GM21723 (cell line): ENCODE measurements at regions not wholly inside any gene's neighbourhood (a gene's known extent, or its start where the extent isn't known, plus 50 kb on each side); places are given as distances from the start of the nearest gene placed in this dataset.

Experiments
- ATAC-seq: cut with Tn5 transposase; IDR thresholded peaks from one replicate; pipeline ENCODE4 v1.9.1; 2021; ENCODE audit warnings: mild to moderate bottlenecking, moderate library complexity; ENCODE audit not compliant: unreplicated experiment

GRCh38 chr12:98453492-98453891 lies 61.9 kb upstream of the TMPO start:
- no peak for ATAC-seq

DNA sequence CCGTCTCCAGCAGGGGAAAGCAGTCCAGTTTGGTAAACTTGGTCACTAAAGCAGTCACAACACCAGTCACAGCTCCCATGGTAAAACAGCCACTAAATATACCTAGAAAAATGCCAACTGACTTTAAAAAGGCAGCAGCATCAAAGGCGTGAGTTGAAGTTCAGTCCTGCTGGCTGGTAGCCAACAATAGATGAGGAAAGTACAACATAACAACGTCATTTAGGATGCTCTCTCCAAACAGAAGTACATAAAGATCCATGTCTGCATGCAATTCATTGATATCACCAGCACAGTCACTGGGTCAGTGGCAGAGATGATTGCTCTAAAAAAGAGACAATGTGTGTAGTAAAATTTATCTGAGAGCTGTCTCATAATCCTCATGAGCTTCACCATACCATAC lies 59.3 kb upstream of the TMPO start:
- no peak for ATAC-seq

DNA sequence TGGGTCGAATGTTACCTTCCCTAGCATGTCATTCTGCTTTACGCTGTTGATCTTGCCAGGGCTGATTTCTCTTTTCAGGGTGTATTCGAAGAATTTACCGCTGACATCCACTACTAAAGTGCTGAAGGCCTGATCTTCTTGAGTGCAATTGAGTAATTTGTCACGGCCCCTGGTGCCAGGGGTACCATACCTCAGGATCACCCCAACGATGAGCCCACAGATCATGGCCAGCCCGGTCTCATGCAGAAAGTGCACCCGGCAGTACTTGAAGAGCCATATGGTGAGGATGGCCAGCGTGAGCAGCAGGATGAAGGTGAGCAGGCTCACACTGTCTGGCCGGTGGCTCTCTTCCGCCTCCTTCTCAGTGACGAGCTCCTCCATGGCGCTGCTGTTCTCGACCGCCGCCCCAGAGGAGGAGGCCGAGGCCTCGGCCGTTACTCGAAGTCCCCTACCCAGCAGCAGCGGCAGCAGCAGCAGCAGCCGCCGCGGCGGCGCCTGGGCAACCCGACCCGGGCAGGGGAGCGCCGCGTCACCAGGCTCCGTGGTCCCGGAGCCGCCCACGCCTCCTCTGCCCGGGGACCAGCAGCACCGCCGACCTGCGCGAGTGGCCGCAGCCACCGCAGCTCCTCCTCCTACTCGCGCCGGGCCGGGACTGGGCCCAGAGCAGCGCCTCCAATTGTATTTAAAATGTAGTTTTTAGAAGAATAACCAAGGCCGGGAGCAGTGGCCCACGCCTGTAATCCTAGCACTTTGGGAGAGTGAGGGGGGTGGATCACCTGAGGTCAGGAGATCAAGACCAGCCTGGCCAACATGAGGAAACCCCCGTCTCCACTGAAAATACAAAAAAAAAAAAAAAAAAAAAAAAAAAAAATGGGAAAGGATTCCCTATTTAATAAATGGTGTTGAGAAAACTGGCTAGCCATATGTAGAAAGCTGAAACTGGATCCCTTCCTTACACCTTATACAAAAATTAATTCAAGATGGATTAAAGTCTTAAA lies 58.5 kb upstream of the TMPO start:
- no peak for ATAC-seq

DNA sequence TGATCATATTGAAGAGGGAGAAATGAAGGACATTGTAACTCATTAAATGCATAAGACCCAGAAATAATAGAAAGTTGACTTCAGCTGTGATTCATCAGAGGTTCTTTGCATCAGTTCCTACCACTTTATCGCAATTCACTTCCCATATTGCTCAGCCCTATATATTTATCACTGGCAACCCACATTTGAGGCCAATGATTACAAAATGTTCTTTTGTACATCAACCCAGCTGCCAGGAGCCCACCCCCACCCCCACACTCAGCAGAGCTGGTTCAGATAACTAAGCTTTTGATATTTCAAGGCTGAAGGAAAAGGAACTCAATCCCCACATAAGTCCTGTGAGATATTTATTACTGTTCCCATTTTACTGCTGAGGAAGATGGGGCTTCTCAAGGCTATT lies 51.2 kb upstream of the TMPO start:
- ATAC-seq: no peak

DNA sequence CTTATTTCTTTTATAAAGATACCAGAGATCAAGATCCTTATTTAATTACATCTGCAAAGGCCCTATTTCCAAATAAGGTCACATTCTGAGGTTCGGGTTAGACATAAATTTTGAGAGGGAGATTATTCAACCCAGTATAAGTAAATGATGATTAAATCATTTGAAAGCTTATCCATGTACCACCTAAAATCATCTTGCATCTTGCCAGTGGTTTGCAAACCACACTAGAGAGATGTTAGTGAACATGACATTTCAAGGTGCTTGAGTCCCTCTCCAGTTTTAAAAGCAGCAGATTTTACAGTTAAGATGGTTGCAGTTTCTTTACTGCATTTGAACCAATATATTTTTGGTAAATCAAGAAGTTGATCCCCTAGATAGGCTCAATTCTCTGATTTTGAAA lies 49.9 kb upstream of the TMPO start:
- no peak for ATAC-seq
